Spleen (tissue), 11 donors: ENCODE measurements at regions not wholly inside any gene's neighbourhood (a gene's known extent, or its start where the extent isn't known, plus 50 kb on each side); places are given as distances from the start of the nearest gene placed in this dataset.
"Not testable (repeated sequence)": the region's sequence is repeated elsewhere in the genome, so short reads cannot be mapped to it uniquely, and the experiment has no call there.

Source experiments
- DNase-seq: peaks from one replicate; pipeline ENCODE4 v3.0.0-alpha.2; 2020
- H3K27ac ChIP-seq, 8 donors: fragments of 200-600 bp; sonication (generic) in 7 of 8; 1 replicate in 4 of 8; 2 replicates in 4 of 8; pipeline versions ENCODE4 v1.5.0 to v1.8.0; 2016 to 2021; ENCODE audit warnings: inconsistent platforms in 4 of 8, mild to moderate bottlenecking in 4 of 8, moderate library complexity in 1 of 8
- H3K27me3 ChIP-seq, 7 donors: fragments of 200-600 bp; sonication (generic) in 6 of 7; replicated peaks in 1 of 7; 1 replicate in 4 of 7; 2 replicates in 3 of 7; pipeline versions ENCODE4 v1.5.0 to v1.8.0; 2016 to 2021; ENCODE audit warnings: inconsistent platforms in 3 of 7, mild to moderate bottlenecking in 1 of 7
- H3K36me3 ChIP-seq, 6 donors: fragments of 200-600 bp; sonication (generic) in 5 of 6; 1 replicate in 4 of 6; 2 replicates in 2 of 6; pipeline versions ENCODE4 v1.5.0 to v1.8.0; 2016 to 2021; ENCODE audit warnings: inconsistent platforms in 2 of 6
- H3K4me1 ChIP-seq, 6 donors: fragments of 200-600 bp; sonication (generic) in 5 of 6; 1 replicate in 3 of 6; 2 replicates in 3 of 6; pipeline versions ENCODE4 v1.5.0 to v1.8.0; 2016 to 2021; ENCODE audit warnings: inconsistent platforms in 3 of 6
- H3K4me3 ChIP-seq, 8 donors: fragments of 200-600 bp; sonication (generic) in 7 of 8; 1 replicate in 4 of 8; 2 replicates in 4 of 8; pipeline versions ENCODE4 v1.5.0 to v1.8.0; 2016 to 2021; ENCODE audit warnings: inconsistent platforms in 4 of 8, mild to moderate bottlenecking in 4 of 8, moderate library complexity in 2 of 8
- H3K9me3 ChIP-seq, 8 donors: fragments of 200-600 bp; sonication (generic) in 7 of 8; 1 replicate in 4 of 8; 2 replicates in 4 of 8; pipeline versions ENCODE4 v1.5.0 to v1.8.0; 2016 to 2021; ENCODE audit warnings: inconsistent platforms in 4 of 8
- POLR2A ChIP-seq, 3 donors: fragments of 450-650 bp; IDR thresholded peaks; one replicate each; pipeline ENCODE4 v1.5.1; 2017; ENCODE audit warnings: antibody characterized with exemption in 3 of 3, mild to moderate bottlenecking in 1 of 3
- POLR2AphosphoS5 ChIP-seq, 3 donors: sonication (generic); formaldehyde crosslinking; IDR thresholded peaks; one replicate each; pipeline ENCODE4 v1.5.1; 2017; ENCODE audit warnings: antibody characterized with exemption in 3 of 3
- WGBS, 5 donors: extraction: QIAGEN DNeasy Blood & Tissue Kit in 3 of 5; methylation state at CpG; one replicate each; pipeline versions ENCODE4 v1.1.5 to v1.1.7; 2013 to 2018; 5-methylcytosine and 5-hydroxymethylcytosine counted together
- intact Hi-C: fragments of 100-400 bp; cut with DNase I; formaldehyde crosslinking; loops from one replicate; pipeline ENCODE4 v1.15.0; 2023; ENCODE audit warnings: low total_unique reads
- TF ChIP-seq, protein P1 (sequence below), 11 experiments: fragments of 200-600 bp in 7 of 11; fragments of 450-650 bp in 4 of 11; sonication (generic) in 4 of 11; IDR thresholded peaks in 8 of 11; conservative IDR thresholded peaks in 3 of 11; 1 replicate in 7 of 11; 2 replicates in 4 of 11; pipeline versions ENCODE4 v1.4.0 to v1.8.0; 2016 to 2021; ENCODE audit warnings: antibody characterized with exemption in 11 of 11, inconsistent platforms in 4 of 11, mild to moderate bottlenecking in 1 of 11
- donor health status: healthy with polysubstance abuse.
- donor health status: DM: no; HTN: no; CAD: no; lungs with moderate emphysema.
- donor health status: DM: no; HTN: no; CAD: no.
- donor health status: Bipolar disorder and iron deficiency.
- donor health status: healthy.
- donor health status: DM: no; HTN: no; CAD: no.
- donor health status: DM: yes; HTN: yes; CAD: no.

GRCh38 chr22:23453277-23453676 is 126.8 kb downstream of the IGLL1 start:
- no peaks in the 10 kb centered on the region for H3K9me3 ChIP-seq
- no peak overlapping the region for H3K27ac ChIP-seq
- H3K4me3 ChIP-seq: no peak overlapping the region
- no peak for TF ChIP-seq POLR2AphosphoS5 (IDR thresholded peaks at IDR 0.05)
- TF ChIP-seq, protein P1, sequence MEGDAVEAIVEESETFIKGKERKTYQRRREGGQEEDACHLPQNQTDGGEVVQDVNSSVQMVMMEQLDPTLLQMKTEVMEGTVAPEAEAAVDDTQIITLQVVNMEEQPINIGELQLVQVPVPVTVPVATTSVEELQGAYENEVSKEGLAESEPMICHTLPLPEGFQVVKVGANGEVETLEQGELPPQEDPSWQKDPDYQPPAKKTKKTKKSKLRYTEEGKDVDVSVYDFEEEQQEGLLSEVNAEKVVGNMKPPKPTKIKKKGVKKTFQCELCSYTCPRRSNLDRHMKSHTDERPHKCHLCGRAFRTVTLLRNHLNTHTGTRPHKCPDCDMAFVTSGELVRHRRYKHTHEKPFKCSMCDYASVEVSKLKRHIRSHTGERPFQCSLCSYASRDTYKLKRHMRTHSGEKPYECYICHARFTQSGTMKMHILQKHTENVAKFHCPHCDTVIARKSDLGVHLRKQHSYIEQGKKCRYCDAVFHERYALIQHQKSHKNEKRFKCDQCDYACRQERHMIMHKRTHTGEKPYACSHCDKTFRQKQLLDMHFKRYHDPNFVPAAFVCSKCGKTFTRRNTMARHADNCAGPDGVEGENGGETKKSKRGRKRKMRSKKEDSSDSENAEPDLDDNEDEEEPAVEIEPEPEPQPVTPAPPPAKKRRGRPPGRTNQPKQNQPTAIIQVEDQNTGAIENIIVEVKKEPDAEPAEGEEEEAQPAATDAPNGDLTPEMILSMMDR (IDR thresholded peaks at IDR 0.05 in 8 of 11, conservative IDR thresholded peaks at IDR 0.05 in 3 of 11): no peak
- no peak for TF ChIP-seq POLR2A (IDR thresholded peaks at IDR 0.05)
- intact Hi-C loops: no loop called here
- peaks cover 0 to 13% (median 0%) of the 10 kb centered on the region in 6 donors for H3K4me1 ChIP-seq
- 88 to 95% (median 91%) methylated on average over 9 of the region's 9 CpGs for WGBS, 5 donors
- H3K36me3 ChIP-seq: no peaks in the 10 kb centered on the region
- no peak for DNase-seq
- peaks cover 0 to 32% (median 6%) of the 10 kb centered on the region in 7 donors for H3K27me3 ChIP-seq

GRCh38 chr22:23452231-23453010 is 127.7 kb downstream of the IGLL1 start:
- TF ChIP-seq, protein P1 (IDR thresholded peaks at IDR 0.05 in 8 of 11, conservative IDR thresholded peaks at IDR 0.05 in 3 of 11): no peak
- TF ChIP-seq POLR2AphosphoS5 (IDR thresholded peaks at IDR 0.05) (no peak), POLR2A (IDR thresholded peaks at IDR 0.05) (no peak)
- intact Hi-C loops: no loop called here
- 74 to 79% (median 77%) methylated on average over 12 to 23 of the region's 23 CpGs for whole genome bisulfite sequencing, 5 donors
- Histone ChIP-seq H3K9me3 (no peaks in the 10 kb centered on the region), H3K4me3 (no peak overlapping the region), H3K27ac (no peak overlapping the region), H3K4me1 (peaks cover 0 to 10% (median 0%) of the 10 kb centered on the region in 6 donors), H3K36me3 (no peaks in the 10 kb centered on the region), H3K27me3 (peaks cover 0 to 24% (median 6%) of the 10 kb centered on the region in 7 donors)
- DNase-seq: no peak

- H3K36me3 ChIP-seq, H3K4me1 ChIP-seq, DNase-seq, H3K27ac ChIP-seq, H3K9me3 ChIP-seq, intact Hi-C loops, H3K4me3 ChIP-seq: not testable (repeated sequence)
- WGBS, 5 donors: 65 to 71% (median 67%) methylated on average over 15 to 30 of the region's 30 CpGs
- H3K27me3 ChIP-seq: peaks cover 0 to 16% (median under 1%) of the 10 kb centered on the region in 7 donors
These were observed 128.4 kb downstream of the IGLL1 start for GRCh38 chr22:23451452-23452230.

GRCh38 chr22:23450821-23451220 is 129.3 kb downstream of the IGLL1 start:
- WGBS, 5 donors: 87 to 98% (median 93%) methylated on average over 3 to 15 of the region's 15 CpGs
- H3K4me1 ChIP-seq, H3K4me3 ChIP-seq, H3K36me3 ChIP-seq, intact Hi-C loops, H3K27ac ChIP-seq, DNase-seq: not testable (repeated sequence)
- H3K27me3 ChIP-seq: peaks cover 0 to 14% (median 0%) of the 10 kb centered on the region in 7 donors
- H3K9me3 ChIP-seq: peaks cover 0 to 13% (median 9%) of the 10 kb centered on the region in 8 donors

DNA sequence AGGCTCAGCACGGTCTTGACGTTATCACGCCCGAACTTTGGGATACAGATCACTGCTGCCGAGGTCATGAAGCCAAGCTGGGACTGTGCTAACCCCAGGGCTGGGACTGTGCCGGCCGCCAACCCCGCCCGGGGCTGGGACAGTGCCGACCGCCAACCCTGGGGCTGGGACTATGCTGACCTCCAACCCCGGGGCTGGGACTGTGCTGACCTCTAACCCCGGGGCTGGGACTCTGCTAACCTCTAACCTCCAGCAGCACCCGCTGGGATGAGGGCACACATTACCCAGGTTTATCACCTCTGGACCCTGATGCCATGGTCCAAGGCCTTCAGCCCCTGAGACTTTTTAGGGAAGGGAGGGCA is 129.7 kb downstream of the IGLL1 start:
- no peak overlapping the region for H3K4me3 ChIP-seq
- no peaks in the 10 kb centered on the region for H3K4me1 ChIP-seq
- peaks cover 0 to 14% (median 0%) of the 10 kb centered on the region in 7 donors for H3K27me3 ChIP-seq
- H3K36me3 ChIP-seq: no peaks in the 10 kb centered on the region
- peaks cover 0 to 16% (median 9%) of the 10 kb centered on the region in 8 donors for H3K9me3 ChIP-seq
- 94 to 100% (median 97%) methylated on average over 1 to 14 of the region's 14 CpGs for WGBS, 5 donors
- H3K27ac ChIP-seq: no peak overlapping the region
- intact Hi-C loops: no loop called here
- TF ChIP-seq, protein P1 (IDR thresholded peaks at IDR 0.05 in 8 of 11, conservative IDR thresholded peaks at IDR 0.05 in 3 of 11): no peak
- no peak for TF ChIP-seq POLR2A (IDR thresholded peaks at IDR 0.05)
- TF ChIP-seq POLR2AphosphoS5 (IDR thresholded peaks at IDR 0.05): no peak
- no peak for DNase-seq

DNA sequence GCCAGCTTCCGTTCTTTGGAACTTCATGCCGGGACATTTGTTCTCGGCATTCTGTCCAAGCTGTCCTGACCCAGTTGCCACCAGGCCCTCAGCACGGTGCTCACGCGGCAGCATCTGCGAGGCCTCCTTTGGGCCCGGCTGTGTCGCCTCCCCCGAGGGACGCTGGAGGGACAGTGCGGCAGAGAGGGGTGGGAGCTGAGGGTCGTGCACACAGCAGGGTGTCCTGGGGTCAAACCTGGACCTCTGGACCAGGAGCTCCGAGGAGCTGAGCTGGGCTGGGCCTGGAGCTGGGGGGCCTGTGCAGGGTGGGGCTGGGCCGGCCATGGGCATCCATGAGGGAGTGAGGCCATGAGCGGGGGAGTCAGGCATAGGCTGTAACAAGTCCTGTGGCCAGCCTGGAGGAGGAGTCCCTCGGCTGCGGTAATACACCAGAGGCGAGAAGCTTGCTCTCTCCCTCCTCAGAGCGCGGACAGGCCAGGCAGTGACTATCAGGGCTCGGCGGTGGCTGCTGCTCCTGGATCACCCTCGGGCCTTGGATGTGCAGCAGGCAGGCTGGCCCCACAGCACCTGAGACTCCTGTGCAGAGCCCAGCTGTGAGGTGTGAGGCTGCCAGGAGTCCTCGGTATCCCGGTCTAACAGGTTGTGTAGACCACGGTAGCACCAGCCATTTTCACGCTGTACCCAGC is 130.2 kb downstream of the IGLL1 start:
- H3K27ac ChIP-seq, H3K36me3 ChIP-seq, H3K4me1 ChIP-seq, intact Hi-C loops, H3K4me3 ChIP-seq: not testable (repeated sequence)
- Histone ChIP-seq H3K9me3 (peaks cover 0 to 16% (median 10%) of the 10 kb centered on the region in 8 donors), H3K27me3 (peaks cover 0 to 14% (median 0%) of the 10 kb centered on the region in 7 donors)
- WGBS, 5 donors: 84 to 95% (median 88%) methylated on average over 10 to 28 of the region's 28 CpGs
- peak; percentile 69 for DNase-seq
